MM.1S (cell line): ENCODE measurements at regions not wholly inside any gene's neighbourhood (a gene's known extent, or its start where the extent isn't known, plus 50 kb on each side); places are given as distances from the start of the nearest gene placed in this dataset.

Experiments
- DNase-seq: peaks from one replicate; pipeline ENCODE4 v3.0.0-alpha.2; 2015
- H2AFZ ChIP-seq: fragments of 300-600 bp; sonication (generic); 2 replicates; pipeline ENCODE4 v1.6.0; 2016; ENCODE audit warnings: antibody characterized with exemption, low read length
- H3F3A ChIP-seq: fragments of 300-600 bp; sonication (generic); 2 replicates; pipeline ENCODE4 v1.6.1; 2016; ENCODE audit warnings: mild to moderate bottlenecking, antibody characterized with exemption, low read length, moderate library complexity, mixed read lengths; ENCODE audit not compliant: insufficient read depth
- H3K27ac ChIP-seq: fragments of 300-600 bp; sonication (generic); 2 replicates; pipeline ENCODE4 v1.5.1; 2016; ENCODE audit warnings: mild to moderate bottlenecking, low read length
- H3K27me3 ChIP-seq: fragments of 300-600 bp; sonication (generic); replicated peaks from 2 replicates; pipeline ENCODE4 v1.6.0; 2016; ENCODE audit warnings: low read length; ENCODE audit not compliant: insufficient read depth
- H3K36me3 ChIP-seq: fragments of 300-600 bp; sonication (generic); replicated peaks from 2 replicates; pipeline ENCODE4 v1.6.1; 2016; ENCODE audit warnings: mild to moderate bottlenecking, low read length, mixed read lengths; ENCODE audit not compliant: insufficient read depth
- H3K4me1 ChIP-seq: fragments of 300-600 bp; sonication (generic); 2 replicates; pipeline ENCODE4 v1.6.1; 2016; ENCODE audit warnings: low read length, mixed read lengths
- H3K4me2 ChIP-seq: fragments of 300-600 bp; sonication (generic); 2 replicates; pipeline ENCODE4 v1.6.0; 2016; ENCODE audit warnings: low read depth, low read length
- H3K4me3 ChIP-seq: fragments of 300-600 bp; sonication (generic); 2 replicates; pipeline ENCODE4 v1.5.1; 2016; ENCODE audit warnings: low read length, mixed read lengths
- H3K79me2 ChIP-seq: fragments of 300-600 bp; sonication (generic); 2 replicates; pipeline ENCODE4 v1.6.1; 2016; ENCODE audit warnings: mixed run types, low read length, mixed read lengths
- H3K9ac ChIP-seq: fragments of 300-600 bp; sonication (generic); 2 replicates; pipeline ENCODE4 v1.6.1; 2016; ENCODE audit warnings: low read length, mixed read lengths
- H3K9me2 ChIP-seq: fragments of 300-600 bp; sonication (generic); replicated peaks from 2 replicates; pipeline ENCODE4 v1.6.1; 2016; ENCODE audit warnings: mild to moderate bottlenecking, low read length, mixed read lengths; ENCODE audit not compliant: insufficient read depth
- H3K9me3 ChIP-seq: fragments of 300-600 bp; sonication (generic); replicated peaks from 2 replicates; pipeline ENCODE4 v1.6.1; 2016; ENCODE audit warnings: mild to moderate bottlenecking, low read length, mixed read lengths; ENCODE audit not compliant: insufficient read depth
- H4K20me1 ChIP-seq: fragments of 300-600 bp; sonication (generic); 2 replicates; pipeline ENCODE4 v1.6.1; 2016; ENCODE audit warnings: mild to moderate bottlenecking, low read length, moderate library complexity, mixed read lengths; ENCODE audit not compliant: insufficient read depth
- EZH2 ChIP-seq: fragments of 300-600 bp; sonication (generic); optimal IDR thresholded peaks from 2 replicates; pipeline ENCODE3; 2017; ENCODE audit warnings: low read depth, mild to moderate bottlenecking, antibody characterized with exemption, low read length, mixed read lengths
- EZH2phosphoT487 ChIP-seq: fragments of 300-600 bp; sonication (generic); IDR thresholded peaks from 2 replicates; pipeline ENCODE4 v1.6.1; 2018; ENCODE audit warnings: antibody characterized with exemption, low read length
- TF ChIP-seq, protein P1 (sequence below): fragments of 300-600 bp; sonication (generic); IDR thresholded peaks from 2 replicates; pipeline ENCODE4 v1.5.1; 2016; ENCODE audit warnings: antibody characterized with exemption, low read length, mixed read lengths

DNA sequence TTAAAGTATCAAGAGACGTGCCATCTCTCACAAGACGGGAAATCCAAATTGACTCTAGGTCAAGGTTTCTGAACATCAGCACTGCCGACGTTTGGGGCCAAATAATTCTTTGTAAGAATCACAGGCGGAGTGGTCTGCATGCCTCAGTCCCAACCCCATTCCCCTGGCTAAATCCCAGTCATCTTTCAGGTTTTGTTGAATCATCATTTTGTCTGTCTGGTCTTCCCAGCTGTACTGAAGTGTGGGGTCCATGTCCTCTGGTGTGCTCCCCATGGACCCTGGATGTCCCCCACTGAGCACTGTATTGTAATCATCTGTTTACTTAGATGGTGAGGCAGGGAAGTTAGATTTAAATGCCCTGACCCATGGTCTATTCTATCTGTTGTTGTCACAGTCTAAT is 103.6 kb upstream of the GALNT18 start:
- Histone ChIP-seq H3K27ac (no peak overlapping the region), H3F3A (no peaks in the 10 kb centered on the region), H3K4me2 (no peak overlapping the region), H3K9me2 (no peaks in the 10 kb centered on the region), H3K4me3 (no peak overlapping the region), H3K9ac (no peak overlapping the region), H2AFZ (no peak overlapping the region), H3K4me1 (no peaks in the 10 kb centered on the region), H3K79me2 (no peaks in the 10 kb centered on the region), H4K20me1 (no peaks in the 10 kb centered on the region), H3K36me3 (no peaks in the 10 kb centered on the region), H3K9me3 (no peaks in the 10 kb centered on the region), H3K27me3 (no peaks in the 10 kb centered on the region)
- TF ChIP-seq, protein P1, sequence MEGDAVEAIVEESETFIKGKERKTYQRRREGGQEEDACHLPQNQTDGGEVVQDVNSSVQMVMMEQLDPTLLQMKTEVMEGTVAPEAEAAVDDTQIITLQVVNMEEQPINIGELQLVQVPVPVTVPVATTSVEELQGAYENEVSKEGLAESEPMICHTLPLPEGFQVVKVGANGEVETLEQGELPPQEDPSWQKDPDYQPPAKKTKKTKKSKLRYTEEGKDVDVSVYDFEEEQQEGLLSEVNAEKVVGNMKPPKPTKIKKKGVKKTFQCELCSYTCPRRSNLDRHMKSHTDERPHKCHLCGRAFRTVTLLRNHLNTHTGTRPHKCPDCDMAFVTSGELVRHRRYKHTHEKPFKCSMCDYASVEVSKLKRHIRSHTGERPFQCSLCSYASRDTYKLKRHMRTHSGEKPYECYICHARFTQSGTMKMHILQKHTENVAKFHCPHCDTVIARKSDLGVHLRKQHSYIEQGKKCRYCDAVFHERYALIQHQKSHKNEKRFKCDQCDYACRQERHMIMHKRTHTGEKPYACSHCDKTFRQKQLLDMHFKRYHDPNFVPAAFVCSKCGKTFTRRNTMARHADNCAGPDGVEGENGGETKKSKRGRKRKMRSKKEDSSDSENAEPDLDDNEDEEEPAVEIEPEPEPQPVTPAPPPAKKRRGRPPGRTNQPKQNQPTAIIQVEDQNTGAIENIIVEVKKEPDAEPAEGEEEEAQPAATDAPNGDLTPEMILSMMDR: no peak
- TF ChIP-seq EZH2phosphoT487 (no peak), EZH2 (no peak)
- no peak for DNase-seq

GRCh38 chr11:11724994-11725393 is 103.2 kb upstream of the GALNT18 start:
- no peak for DNase-seq
- no peaks in the 10 kb centered on the region for H3F3A ChIP-seq
- H3K9me2 ChIP-seq: no peaks in the 10 kb centered on the region
- H3K79me2 ChIP-seq: no peaks in the 10 kb centered on the region
- H3K27ac ChIP-seq: no peak overlapping the region
- no peaks in the 10 kb centered on the region for H3K27me3 ChIP-seq
- no peak overlapping the region for H2AFZ ChIP-seq
- no peaks in the 10 kb centered on the region for H4K20me1 ChIP-seq
- no peaks in the 10 kb centered on the region for H3K36me3 ChIP-seq
- H3K4me2 ChIP-seq: no peak overlapping the region
- no peak overlapping the region for H3K4me3 ChIP-seq
- H3K4me1 ChIP-seq: no peaks in the 10 kb centered on the region
- TF ChIP-seq EZH2 (no peak), EZH2phosphoT487 (no peak)
- TF ChIP-seq, protein P1: no peak
- H3K9me3 ChIP-seq: no peaks in the 10 kb centered on the region
- H3K9ac ChIP-seq: no peak overlapping the region

- no peak for DNase-seq
- Histone ChIP-seq H3K79me2 (no peaks in the 10 kb centered on the region), H2AFZ (no peak overlapping the region), H3K4me1 (no peaks in the 10 kb centered on the region), H3K4me2 (no peak overlapping the region), H3K27me3 (no peaks in the 10 kb centered on the region), H3K4me3 (no peak overlapping the region), H3K36me3 (no peaks in the 10 kb centered on the region), H3K27ac (no peak overlapping the region), H4K20me1 (no peaks in the 10 kb centered on the region), H3K9me2 (no peaks in the 10 kb centered on the region), H3K9ac (no peak overlapping the region), H3K9me3 (no peaks in the 10 kb centered on the region), H3F3A (no peaks in the 10 kb centered on the region)
- no peak for TF ChIP-seq EZH2
- TF ChIP-seq, protein P1: no peak
- TF ChIP-seq EZH2phosphoT487: no peak
These were observed 101.1 kb upstream of the GALNT18 start for GRCh38 chr11:11722861-11723260.
